ENCODE measurements at regions not wholly inside any gene's neighbourhood (a gene's known extent, or its start where the extent isn't known, plus 50 kb on each side); places are given as distances from the start of the nearest gene placed in this dataset.

GRCh38 chr16:50997679-50998078 lies 153.4 kb downstream of the SALL1 start:
- Histone ChIP-seq H3K4me2 (ENCODE audit: low read length) (no peak overlapping the region), H3K9me3 (ENCODE audit: low read length) (no peaks in the 10 kb centered on the region), H3K4me1 (ENCODE audit: insufficient read depth, low read length) (no peaks in the 10 kb centered on the region), H3K27ac (ENCODE audit: low read length) (no peak overlapping the region), H3K9ac (ENCODE audit: low read length) (no peak overlapping the region), H3K9me2 (replicated peaks; ENCODE audit: low read length) (no peaks in the 10 kb centered on the region), H3K27me3 (ENCODE audit: low read length) (no peaks in the 10 kb centered on the region), H2AFZ (ENCODE audit: low read length) (no peak overlapping the region), H3K79me2 (ENCODE audit: low read length) (no peaks in the 10 kb centered on the region), H3K36me3 (ENCODE audit: low read depth, low read length) (no peaks in the 10 kb centered on the region), H4K20me1 (ENCODE audit: low read length) (no peaks in the 10 kb centered on the region), H3F3A (ENCODE audit: low read length, unreplicated experiment) (no peaks in the 10 kb centered on the region), H3K4me3 (ENCODE audit: low read length) (no peak overlapping the region)
- CTCF ChIA-PET = no interaction called here
- POLR2A ChIA-PET (ENCODE audit: unreplicated experiment) = no interaction called here
- no peak for TF ChIP-seq EZH2 (IDR thresholded peaks at IDR 0.05; ENCODE audit: low read length, unreplicated experiment)
- no TSS peak for BruUV-seq (replicated peaks)
- DNase-seq (no peak), ATAC-seq (no peak)
- intact Hi-C loops (cut with micrococcal nuclease) = no loop called here

- Histone ChIP-seq H3K36me3 (ENCODE audit: low read depth, low read length) (no peaks in the 10 kb centered on the region), H3K79me2 (ENCODE audit: low read length) (no peaks in the 10 kb centered on the region), H3K4me1 (ENCODE audit: insufficient read depth, low read length) (no peaks in the 10 kb centered on the region), H3K27me3 (ENCODE audit: low read length) (no peaks in the 10 kb centered on the region), H3K27ac (ENCODE audit: low read length) (no peak overlapping the region), H3K4me3 (ENCODE audit: low read length) (no peak overlapping the region), H4K20me1 (ENCODE audit: low read length) (no peaks in the 10 kb centered on the region), H3K9me3 (ENCODE audit: low read length) (no peaks in the 10 kb centered on the region), H3K9me2 (replicated peaks; ENCODE audit: low read length) (no peaks in the 10 kb centered on the region), H2AFZ (ENCODE audit: low read length) (no peak overlapping the region), H3F3A (ENCODE audit: low read length, unreplicated experiment) (no peaks in the 10 kb centered on the region), H3K9ac (ENCODE audit: low read length) (no peak overlapping the region), H3K4me2 (ENCODE audit: low read length) (no peak overlapping the region)
- ATAC-seq = no peak
- DNase-seq = no peak
- TF ChIP-seq EZH2phosphoT487 (IDR thresholded peaks at IDR 0.05; ENCODE audit: borderline replicate concordance, low read length) = no peak
- no peak for TF ChIP-seq CTCF (conservative IDR thresholded peaks at IDR 0.05; ENCODE audit: low read depth, low read length)
- TF ChIP-seq EZH2 (IDR thresholded peaks at IDR 0.05; ENCODE audit: low read length, unreplicated experiment) = no peak
- intact Hi-C loops (cut with micrococcal nuclease) = no loop called here
- POLR2A ChIA-PET (ENCODE audit: unreplicated experiment) = no interaction called here
- CTCF ChIA-PET = no interaction called here
- BruUV-seq (replicated peaks) = no TSS peak
Observed at GRCh38 chr16:50996830-50997186, 154.3 kb downstream of the SALL1 start.

- no peaks in the 10 kb centered on the region for H3K9me3 ChIP-seq (ENCODE audit: low read length)
- DNase-seq (no peak), ATAC-seq (no peak)
- H3F3A ChIP-seq (ENCODE audit: low read length, unreplicated experiment) = no peaks in the 10 kb centered on the region
- no peak overlapping the region for H3K4me2 ChIP-seq (ENCODE audit: low read length)
- intact Hi-C loops (cut with micrococcal nuclease) = no loop called here
- TF ChIP-seq CTCF (conservative IDR thresholded peaks at IDR 0.05; ENCODE audit: low read depth, low read length) (no peak), EZH2phosphoT487 (IDR thresholded peaks at IDR 0.05; ENCODE audit: borderline replicate concordance, low read length) (no peak)
- CTCF ChIA-PET = no interaction called here
- POLR2A ChIA-PET (ENCODE audit: unreplicated experiment) = no interaction called here
- no peaks in the 10 kb centered on the region for H3K27me3 ChIP-seq (ENCODE audit: low read length)
- no peaks in the 10 kb centered on the region for H3K79me2 ChIP-seq (ENCODE audit: low read length)
- H2AFZ ChIP-seq (ENCODE audit: low read length) = no peak overlapping the region
- no peak overlapping the region for H3K4me3 ChIP-seq (ENCODE audit: low read length)
- H3K27ac ChIP-seq (ENCODE audit: low read length) = no peak overlapping the region
- no peaks in the 10 kb centered on the region for H3K36me3 ChIP-seq (ENCODE audit: low read depth, low read length)
- no peaks in the 10 kb centered on the region for H4K20me1 ChIP-seq (ENCODE audit: low read length)
- H3K9me2 ChIP-seq (replicated peaks; ENCODE audit: low read length) = no peaks in the 10 kb centered on the region
- no TSS peak for BruUV-seq (replicated peaks)
- no peaks in the 10 kb centered on the region for H3K4me1 ChIP-seq (ENCODE audit: insufficient read depth, low read length)
- no peak overlapping the region for H3K9ac ChIP-seq (ENCODE audit: low read length)
Observed at GRCh38 chr16:50996166-50996829, 154.8 kb downstream of the SALL1 start.

Data from PC-3 (cell line).